ENCODE measurements at regions not wholly inside any gene's neighbourhood (a gene's known extent, or its start where the extent isn't known, plus 50 kb on each side); places are given as distances from the start of the nearest gene placed in this dataset.
"Not testable (repeated sequence)": the region's sequence is repeated elsewhere in the genome, so short reads cannot be mapped to it uniquely, and the experiment has no call there.

GRCh38 chr5:50898966-50899365 is 232.5 kb downstream of the PARP8 start:
- DNase-seq = no peak

- no peak for DNase-seq
These were observed 234.6 kb downstream of the PARP8 start for GRCh38 chr5:50900952-50901510.

DNA sequence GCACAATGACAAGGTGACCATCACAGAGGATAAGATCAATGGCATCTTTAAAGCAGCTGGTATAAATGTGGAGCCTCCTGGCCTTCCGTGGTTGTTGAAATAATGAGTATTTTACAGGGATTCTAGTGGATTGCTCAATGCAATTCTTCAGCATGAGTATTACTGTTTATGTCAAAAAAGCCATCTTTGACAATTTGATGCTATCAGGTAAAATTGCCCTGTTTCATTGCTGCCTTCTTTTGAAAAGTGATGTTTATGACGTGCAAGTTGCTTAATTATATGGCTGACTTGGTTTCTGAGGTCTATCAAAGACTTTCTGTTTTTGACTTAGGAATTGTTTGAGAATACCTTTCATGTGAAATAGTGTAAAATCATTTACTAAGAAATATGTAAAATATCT is 237.2 kb downstream of the PARP8 start:
- DNase-seq = no peak

GRCh38 chr5:50905996-50906570 is 239.6 kb downstream of the PARP8 start:
- no peak for DNase-seq

- DNase-seq = not testable (repeated sequence)
These were observed 253.7 kb downstream of the PARP8 start for GRCh38 chr5:50920160-50920559.

DNA sequence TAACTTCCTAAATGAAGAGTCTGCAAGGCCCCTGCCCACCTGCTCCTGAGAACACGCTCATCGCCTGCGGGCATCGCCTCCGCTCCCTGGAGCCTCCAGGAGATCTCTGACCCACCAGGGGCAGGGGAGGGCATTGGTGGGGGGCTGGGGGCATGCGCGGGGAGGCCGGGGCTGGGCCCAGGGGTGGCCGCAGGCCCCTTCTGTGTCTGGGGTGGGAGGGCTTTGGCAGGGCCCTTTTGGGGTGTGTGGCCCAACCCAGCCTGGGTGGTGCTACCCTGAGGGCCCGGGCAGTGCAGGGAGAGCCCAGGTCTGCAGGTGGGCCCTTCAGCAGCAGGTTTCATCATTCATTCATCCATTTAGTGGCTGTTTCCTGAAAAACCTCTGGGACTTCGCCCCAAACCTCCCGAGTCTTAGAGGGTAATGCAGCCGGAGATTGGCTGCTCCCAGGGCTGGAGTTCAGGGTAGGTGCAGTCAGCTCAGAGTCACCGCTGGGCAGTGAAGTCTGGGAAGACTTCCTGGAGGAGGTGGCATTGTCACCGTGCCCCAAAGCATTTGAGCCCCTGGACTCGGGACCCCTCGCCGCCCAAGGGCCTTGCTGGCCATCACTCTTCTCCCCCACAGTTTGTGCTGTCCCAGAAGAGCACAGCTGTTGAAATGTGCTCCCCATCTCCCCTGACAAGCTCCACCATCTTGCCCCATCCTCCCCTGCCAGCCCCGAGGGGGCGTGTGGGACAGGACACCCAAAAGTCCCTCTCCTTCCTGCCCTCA is 255.1 kb downstream of the PARP8 start:
- DNase-seq = no peak

DNA sequence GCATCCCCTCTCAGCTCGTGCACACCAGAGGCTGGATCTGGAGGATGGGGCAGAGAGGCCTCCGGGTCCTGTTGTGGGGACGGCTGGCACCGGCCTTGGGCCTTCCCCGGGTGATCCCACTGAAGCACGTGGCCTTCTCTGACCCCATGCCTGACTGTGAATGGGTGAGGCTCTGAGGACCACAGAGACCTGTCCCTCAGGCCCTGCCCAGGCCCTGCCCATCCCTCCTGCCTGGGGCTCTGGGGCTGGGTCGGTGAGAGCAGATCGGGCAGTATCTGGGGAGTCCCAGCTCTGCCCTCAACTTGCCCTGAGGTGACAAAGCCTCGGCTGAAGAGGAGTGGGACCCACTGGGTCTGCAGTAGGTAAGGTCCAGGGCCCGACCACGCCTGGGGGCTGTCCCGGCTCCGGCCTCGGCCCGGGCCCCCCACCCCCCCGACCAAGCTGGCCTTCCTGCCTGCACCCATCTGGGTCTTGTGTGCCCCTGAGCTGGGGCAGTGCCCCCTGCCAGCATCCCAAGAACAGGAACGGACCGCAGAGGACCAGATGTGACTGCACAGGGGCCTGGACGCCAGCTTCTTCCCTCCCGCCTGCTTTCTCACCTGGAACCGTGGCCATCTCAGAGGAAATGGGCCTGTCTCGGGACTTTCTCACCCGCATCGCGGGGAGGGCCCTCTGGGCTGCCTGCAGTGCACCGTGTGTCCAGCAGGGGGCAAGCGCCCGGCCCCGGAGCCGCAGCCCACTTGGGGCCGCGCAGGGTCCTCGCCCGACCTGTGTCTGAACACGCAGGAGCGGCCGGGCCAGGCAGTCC is 255.9 kb downstream of the PARP8 start:
- DNase-seq = not testable (repeated sequence)

- DNase-seq = no peak
These were observed 256.7 kb downstream of the PARP8 start for GRCh38 chr5:50922942-50923767.

DNA sequence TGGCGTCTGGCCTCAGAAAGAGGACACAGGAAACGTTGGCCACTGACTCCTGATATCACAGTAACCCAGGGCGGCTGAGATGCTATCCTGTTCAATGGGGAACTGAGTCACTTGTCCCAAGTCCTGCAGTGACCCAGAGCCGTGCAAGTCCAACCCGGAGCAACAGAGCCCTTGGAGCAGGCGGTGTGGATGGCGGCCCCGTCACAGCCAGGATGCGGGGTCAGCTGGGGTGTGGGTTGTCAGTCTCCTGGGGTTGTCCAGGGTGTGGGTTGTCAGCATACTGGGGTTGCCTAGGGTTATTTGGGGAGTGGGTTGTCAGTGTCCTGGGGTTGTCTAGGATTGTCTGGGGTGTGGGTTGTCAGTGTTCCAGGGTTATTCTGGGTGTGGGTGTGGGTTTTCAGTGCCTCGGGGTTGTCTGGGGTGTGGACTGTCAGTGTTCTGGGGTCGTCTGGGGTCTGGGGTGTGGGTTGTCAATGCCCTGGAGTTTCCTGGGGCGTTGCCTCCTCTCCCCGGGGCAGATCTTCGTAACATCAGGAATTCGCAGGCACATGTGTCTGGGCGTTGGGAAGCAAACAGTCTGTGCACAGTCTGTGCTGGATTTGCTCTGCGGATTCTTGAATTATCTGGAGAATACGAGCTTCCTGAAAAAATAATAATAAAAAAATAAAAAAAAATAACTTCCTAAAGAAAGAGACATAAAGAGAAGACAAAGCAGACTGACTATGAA is 257.5 kb downstream of the PARP8 start:
- no peak for DNase-seq

- DNase-seq = no peak
These were observed 261.5 kb downstream of the PARP8 start for GRCh38 chr5:50927953-50928352.

- DNase-seq = no peak
These were observed 262.7 kb downstream of the PARP8 start for GRCh38 chr5:50929174-50929573.

DNA sequence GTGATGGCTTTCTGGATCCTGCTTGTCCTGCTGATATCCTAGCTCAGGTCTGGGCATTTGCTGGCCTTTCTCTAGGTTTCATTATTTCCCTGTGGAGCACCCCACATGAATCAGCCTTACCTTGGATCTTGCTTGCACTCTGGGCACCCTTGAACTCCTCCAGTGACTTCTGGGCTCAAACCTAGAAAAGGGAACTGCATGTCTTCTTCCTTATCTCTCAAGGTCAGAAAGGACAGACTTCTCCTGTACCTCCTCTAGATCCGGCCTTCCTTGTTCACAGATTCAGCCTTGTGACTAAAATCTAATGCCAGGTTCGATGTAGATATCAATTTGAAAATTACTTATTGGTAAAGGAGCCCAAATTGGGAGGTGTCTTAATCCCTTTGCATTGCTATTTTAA is 267.9 kb downstream of the PARP8 start:
- no peak for DNase-seq

DNA sequence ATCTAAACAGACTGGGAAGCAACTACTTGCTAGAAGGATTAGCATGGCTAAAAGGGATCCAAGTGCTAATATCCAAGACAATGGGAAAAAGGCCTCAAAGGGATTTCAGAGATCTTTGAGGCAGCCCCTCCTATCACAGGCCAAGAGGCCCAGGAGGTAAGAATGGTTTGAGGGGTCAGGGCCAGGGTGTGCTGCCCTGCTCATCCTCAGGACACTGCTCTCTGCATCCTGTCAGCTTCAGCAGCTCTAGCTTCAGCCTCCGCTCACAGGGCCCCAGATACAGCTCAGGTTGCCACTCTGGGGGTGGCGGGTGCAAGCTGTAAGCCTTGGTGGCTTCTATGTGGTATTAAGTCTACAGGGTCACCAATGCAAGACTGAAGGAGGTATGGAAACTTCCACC is 278.7 kb downstream of the PARP8 start:
- DNase-seq = no peak

- DNase-seq = no peak
These were observed 281.7 kb downstream of the PARP8 start for GRCh38 chr5:50947906-50948683.

DNA sequence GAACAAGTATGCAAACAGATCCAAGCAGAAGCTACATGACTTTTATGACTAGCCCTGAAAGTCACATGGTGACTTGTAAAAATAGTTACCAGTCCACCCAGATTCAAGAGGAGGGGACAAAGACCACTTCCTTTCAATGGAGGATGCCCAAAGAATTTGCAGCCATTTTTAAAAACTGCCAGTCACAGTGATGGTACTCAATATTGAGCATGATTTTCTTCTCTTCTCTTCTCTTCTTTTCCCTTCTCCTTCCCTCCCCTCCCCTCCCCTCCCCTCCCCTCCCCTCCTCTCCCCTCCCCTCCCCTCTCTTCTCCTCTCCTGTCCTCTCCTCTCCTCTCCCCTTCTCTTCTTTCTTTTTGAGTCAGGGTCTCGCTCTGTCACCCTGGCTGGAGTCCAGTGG is 286.9 kb downstream of the PARP8 start:
- DNase-seq = no peak

GRCh38 chr5:50958852-50959457 is 292.5 kb downstream of the PARP8 start:
- peak; percentile 50 for DNase-seq

- peak; percentile 82 for DNase-seq
These were observed 296.8 kb downstream of the PARP8 start for GRCh38 chr5:50962934-50963872.

GRCh38 chr5:50963971-50964745 is 297.7 kb downstream of the PARP8 start:
- no peak for DNase-seq
